ENCODE measurements at regions not wholly inside any gene's neighbourhood (a gene's known extent, or its start where the extent isn't known, plus 50 kb on each side); places are given as distances from the start of the nearest gene placed in this dataset.

GRCh38 chr11:104764710-104765045 is 133.6 kb downstream of the CASP12 start:
- H3K4me3 ChIP-seq (ENCODE audit: low read depth, low read length): no peak overlapping the region
- DNase-seq (ENCODE audit: low read depth): no peak
- no peak for TF ChIP-seq MYC (IDR thresholded peaks at IDR 0.05; ENCODE audit: low read depth, low read length)
- no peak for TF ChIP-seq MAX (IDR thresholded peaks at IDR 0.05; ENCODE audit: low read depth, low read length)

DNA sequence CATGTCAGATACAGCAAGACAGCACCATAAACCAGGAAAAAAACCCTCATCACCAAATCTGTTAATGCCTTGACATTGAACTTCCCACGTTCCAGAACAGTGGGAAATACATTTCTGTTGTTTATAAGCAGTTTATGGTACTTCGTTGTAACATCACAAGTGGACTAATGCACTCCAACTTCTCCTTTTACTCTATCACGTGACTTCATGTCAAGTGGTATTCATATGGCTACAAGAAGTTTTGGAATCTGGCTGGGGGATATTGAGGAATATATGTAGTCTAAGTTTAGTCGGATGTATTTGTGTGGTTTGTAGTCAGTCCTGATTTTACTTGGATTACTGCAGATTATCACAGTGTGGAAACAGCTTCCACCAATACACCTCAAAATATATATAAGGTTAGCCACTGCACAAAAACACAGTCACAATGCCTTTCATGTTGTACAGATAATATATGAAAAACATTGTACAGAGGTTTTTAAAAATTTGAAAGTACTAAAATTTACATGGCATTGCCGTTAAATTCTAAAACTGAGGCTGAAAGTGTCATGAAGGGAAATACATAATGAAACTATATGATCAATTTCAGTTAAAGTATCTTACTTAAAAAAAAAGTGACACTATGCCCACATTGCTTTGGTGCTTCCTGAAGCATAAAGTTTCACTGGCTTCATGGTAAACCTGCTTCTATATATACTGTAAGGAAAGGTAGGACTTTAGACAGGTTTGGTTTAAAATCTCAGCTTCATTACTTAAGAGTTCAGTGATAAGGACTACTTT is 134.1 kb downstream of the CASP12 start:
- DNase-seq (ENCODE audit: low read depth): no peak
- TF ChIP-seq, protein P1, sequence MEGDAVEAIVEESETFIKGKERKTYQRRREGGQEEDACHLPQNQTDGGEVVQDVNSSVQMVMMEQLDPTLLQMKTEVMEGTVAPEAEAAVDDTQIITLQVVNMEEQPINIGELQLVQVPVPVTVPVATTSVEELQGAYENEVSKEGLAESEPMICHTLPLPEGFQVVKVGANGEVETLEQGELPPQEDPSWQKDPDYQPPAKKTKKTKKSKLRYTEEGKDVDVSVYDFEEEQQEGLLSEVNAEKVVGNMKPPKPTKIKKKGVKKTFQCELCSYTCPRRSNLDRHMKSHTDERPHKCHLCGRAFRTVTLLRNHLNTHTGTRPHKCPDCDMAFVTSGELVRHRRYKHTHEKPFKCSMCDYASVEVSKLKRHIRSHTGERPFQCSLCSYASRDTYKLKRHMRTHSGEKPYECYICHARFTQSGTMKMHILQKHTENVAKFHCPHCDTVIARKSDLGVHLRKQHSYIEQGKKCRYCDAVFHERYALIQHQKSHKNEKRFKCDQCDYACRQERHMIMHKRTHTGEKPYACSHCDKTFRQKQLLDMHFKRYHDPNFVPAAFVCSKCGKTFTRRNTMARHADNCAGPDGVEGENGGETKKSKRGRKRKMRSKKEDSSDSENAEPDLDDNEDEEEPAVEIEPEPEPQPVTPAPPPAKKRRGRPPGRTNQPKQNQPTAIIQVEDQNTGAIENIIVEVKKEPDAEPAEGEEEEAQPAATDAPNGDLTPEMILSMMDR (IDR thresholded peaks at IDR 0.05; ENCODE audit: low read depth, low read length): no peak
- TF ChIP-seq POLR2A (IDR thresholded peaks at IDR 0.05; ENCODE audit: extremely low read depth, insufficient read length) (no peak), MYC (IDR thresholded peaks at IDR 0.05; ENCODE audit: low read depth, low read length) (no peak), MAX (IDR thresholded peaks at IDR 0.05; ENCODE audit: low read depth, low read length) (no peak)

GRCh38 chr11:104761511-104761910 is 136.7 kb downstream of the CASP12 start:
- DNase-seq (ENCODE audit: low read depth): no peak
- no peak overlapping the region for H3K4me3 ChIP-seq (ENCODE audit: low read depth, low read length)
- TF ChIP-seq MAX (IDR thresholded peaks at IDR 0.05; ENCODE audit: low read depth, low read length): no peak
- no peak for TF ChIP-seq MYC (IDR thresholded peaks at IDR 0.05; ENCODE audit: low read depth, low read length)
- TF ChIP-seq POLR2A (IDR thresholded peaks at IDR 0.05; ENCODE audit: extremely low read depth, insufficient read length): no peak
- TF ChIP-seq, protein P1 (IDR thresholded peaks at IDR 0.05; ENCODE audit: low read depth, low read length): no peak

More for the DNA sequence above, 134.1 kb downstream of the CASP12 start:
- H3K4me3 ChIP-seq (ENCODE audit: low read depth, low read length): no peak overlapping the region

GRCh38 chr11:104759464-104759863 is 138.8 kb downstream of the CASP12 start:
- no peak for DNase-seq (ENCODE audit: low read depth)
- TF ChIP-seq POLR2A (IDR thresholded peaks at IDR 0.05; ENCODE audit: extremely low read depth, insufficient read length): no peak
- TF ChIP-seq MAX (IDR thresholded peaks at IDR 0.05; ENCODE audit: low read depth, low read length): no peak
- TF ChIP-seq MYC (IDR thresholded peaks at IDR 0.05; ENCODE audit: low read depth, low read length): no peak
- TF ChIP-seq, protein P1 (IDR thresholded peaks at IDR 0.05; ENCODE audit: low read depth, low read length): no peak
- H3K4me3 ChIP-seq (ENCODE audit: low read depth, low read length): no peak overlapping the region

- no peak overlapping the region for H3K4me3 ChIP-seq (ENCODE audit: low read depth, low read length)
- TF ChIP-seq POLR2A (IDR thresholded peaks at IDR 0.05; ENCODE audit: extremely low read depth, insufficient read length) (no peak), MAX (IDR thresholded peaks at IDR 0.05; ENCODE audit: low read depth, low read length) (no peak), MYC (IDR thresholded peaks at IDR 0.05; ENCODE audit: low read depth, low read length) (no peak)
- TF ChIP-seq, protein P1 (IDR thresholded peaks at IDR 0.05; ENCODE audit: low read depth, low read length): no peak
- DNase-seq (ENCODE audit: low read depth): no peak
Measured at GRCh38 chr11:104738918-104739317, 159.3 kb downstream of the CASP12 start.

- no peak overlapping the region for H3K4me3 ChIP-seq (ENCODE audit: low read depth, low read length)
- DNase-seq (ENCODE audit: low read depth): no peak
Measured at GRCh38 chr11:104738208-104738607, 160.1 kb downstream of the CASP12 start.

More at GRCh38 chr11:104738208-104738607, 160.1 kb downstream of the CASP12 start:
- TF ChIP-seq, protein P1 (IDR thresholded peaks at IDR 0.05; ENCODE audit: low read depth, low read length): no peak
- no peak for TF ChIP-seq MYC (IDR thresholded peaks at IDR 0.05; ENCODE audit: low read depth, low read length)
- no peak for TF ChIP-seq POLR2A (IDR thresholded peaks at IDR 0.05; ENCODE audit: extremely low read depth, insufficient read length)
- no peak for TF ChIP-seq MAX (IDR thresholded peaks at IDR 0.05; ENCODE audit: low read depth, low read length)
